ENCODE measurements at regions not wholly inside any gene's neighbourhood (a gene's known extent, or its start where the extent isn't known, plus 50 kb on each side); places are given as distances from the start of the nearest gene placed in this dataset.

DNA sequence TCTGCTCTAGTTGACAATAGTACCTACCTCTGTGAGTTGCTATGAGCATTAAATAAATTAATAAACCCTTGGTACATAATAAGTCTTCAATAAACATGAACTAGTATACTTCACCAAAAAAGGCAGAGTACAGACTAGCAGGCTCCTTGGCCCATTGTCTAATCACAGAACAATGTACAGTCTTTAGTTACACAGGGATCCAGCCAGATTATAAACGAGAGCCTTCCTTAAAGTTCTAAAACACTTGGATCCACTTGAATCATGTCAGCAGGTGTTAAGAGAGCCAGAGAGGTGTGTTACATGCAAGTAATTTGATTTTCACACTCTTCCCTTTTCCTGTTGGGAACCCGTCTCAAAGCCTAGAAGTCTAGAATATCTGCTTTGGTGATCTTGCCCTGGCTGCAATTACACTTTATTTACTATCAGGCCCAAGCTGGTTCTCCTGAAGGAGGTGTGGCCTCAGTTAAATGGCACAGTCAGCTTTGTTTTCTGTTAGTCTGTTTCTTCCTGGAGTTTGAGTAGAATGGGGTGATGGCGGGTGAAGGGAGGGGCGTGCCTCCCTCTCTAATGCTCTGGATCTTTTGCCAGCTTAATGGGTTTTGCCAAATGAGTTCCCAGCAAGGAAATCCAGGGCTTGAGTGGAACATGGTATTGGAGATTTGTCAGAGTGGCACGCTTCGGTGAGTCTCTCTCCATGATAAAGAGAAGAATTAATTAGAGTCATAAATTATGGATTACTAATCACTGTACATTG is 570.9 kb upstream of the CAMK1G start:
- Histone ChIP-seq H3K9me2 (replicated peaks; ENCODE audit: insufficient read depth, low read length) (no peaks in the 10 kb centered on the region), H3F3A (ENCODE audit: insufficient read depth, low read length) (no peaks in the 10 kb centered on the region), H3K36me3 (replicated peaks; ENCODE audit: insufficient read depth, low read length) (no peaks in the 10 kb centered on the region), H3K4me3 (ENCODE audit: low read length) (no peak overlapping the region), H2AFZ (ENCODE audit: low read length) (no peak overlapping the region), H3K79me2 (ENCODE audit: low read length) (no peaks in the 10 kb centered on the region), H3K9me3 (replicated peaks; ENCODE audit: insufficient read depth, low read length) (no peaks in the 10 kb centered on the region), H3K27me3 (replicated peaks; ENCODE audit: insufficient read depth, low read length) (no peaks in the 10 kb centered on the region), H3K4me1 (ENCODE audit: low read length) (no peaks in the 10 kb centered on the region), H3K4me2 (ENCODE audit: low read depth, low read length) (no peak overlapping the region), H4K20me1 (ENCODE audit: insufficient read depth, low read length) (no peaks in the 10 kb centered on the region), H3K9ac (ENCODE audit: low read length) (no peak overlapping the region), H3K27ac (ENCODE audit: low read length) (no peak overlapping the region)
- TF ChIP-seq EZH2 (optimal IDR thresholded peaks at IDR 0.05; ENCODE audit: low read depth, low read length) (no peak), EZH2phosphoT487 (IDR thresholded peaks at IDR 0.05; ENCODE audit: low read length) (no peak)
- TF ChIP-seq, protein P1, sequence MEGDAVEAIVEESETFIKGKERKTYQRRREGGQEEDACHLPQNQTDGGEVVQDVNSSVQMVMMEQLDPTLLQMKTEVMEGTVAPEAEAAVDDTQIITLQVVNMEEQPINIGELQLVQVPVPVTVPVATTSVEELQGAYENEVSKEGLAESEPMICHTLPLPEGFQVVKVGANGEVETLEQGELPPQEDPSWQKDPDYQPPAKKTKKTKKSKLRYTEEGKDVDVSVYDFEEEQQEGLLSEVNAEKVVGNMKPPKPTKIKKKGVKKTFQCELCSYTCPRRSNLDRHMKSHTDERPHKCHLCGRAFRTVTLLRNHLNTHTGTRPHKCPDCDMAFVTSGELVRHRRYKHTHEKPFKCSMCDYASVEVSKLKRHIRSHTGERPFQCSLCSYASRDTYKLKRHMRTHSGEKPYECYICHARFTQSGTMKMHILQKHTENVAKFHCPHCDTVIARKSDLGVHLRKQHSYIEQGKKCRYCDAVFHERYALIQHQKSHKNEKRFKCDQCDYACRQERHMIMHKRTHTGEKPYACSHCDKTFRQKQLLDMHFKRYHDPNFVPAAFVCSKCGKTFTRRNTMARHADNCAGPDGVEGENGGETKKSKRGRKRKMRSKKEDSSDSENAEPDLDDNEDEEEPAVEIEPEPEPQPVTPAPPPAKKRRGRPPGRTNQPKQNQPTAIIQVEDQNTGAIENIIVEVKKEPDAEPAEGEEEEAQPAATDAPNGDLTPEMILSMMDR (IDR thresholded peaks at IDR 0.05; ENCODE audit: low read length): no peak
- DNase-seq: no peak

DNA sequence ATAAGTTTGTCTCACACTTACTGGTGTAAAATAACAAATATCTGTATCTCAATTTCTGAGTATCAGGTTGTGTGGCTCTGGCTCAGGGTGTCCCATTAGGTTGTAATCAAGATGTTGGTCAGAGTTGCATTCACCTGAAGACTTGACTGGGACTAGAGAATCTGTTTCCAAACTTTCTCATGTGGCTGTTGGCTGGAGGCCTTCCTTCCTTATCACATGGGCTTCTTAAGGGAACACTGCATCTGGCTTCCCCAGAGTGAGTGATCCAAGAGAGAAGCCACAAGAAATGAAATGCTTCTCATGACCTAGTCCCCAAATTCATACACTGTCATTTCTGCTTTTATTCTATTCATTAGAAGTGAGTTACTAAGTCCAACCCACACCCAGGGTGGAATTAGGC is 568.4 kb upstream of the CAMK1G start:
- no peak overlapping the region for H3K4me2 ChIP-seq (ENCODE audit: low read depth, low read length)
- no peak for TF ChIP-seq EZH2phosphoT487 (IDR thresholded peaks at IDR 0.05; ENCODE audit: low read length)
- TF ChIP-seq EZH2 (optimal IDR thresholded peaks at IDR 0.05; ENCODE audit: low read depth, low read length): no peak
- TF ChIP-seq, protein P1 (IDR thresholded peaks at IDR 0.05; ENCODE audit: low read length): no peak
- H3F3A ChIP-seq (ENCODE audit: insufficient read depth, low read length): no peaks in the 10 kb centered on the region
- H3K79me2 ChIP-seq (ENCODE audit: low read length): no peaks in the 10 kb centered on the region
- no peaks in the 10 kb centered on the region for H3K27me3 ChIP-seq (replicated peaks; ENCODE audit: insufficient read depth, low read length)
- no peaks in the 10 kb centered on the region for H3K36me3 ChIP-seq (replicated peaks; ENCODE audit: insufficient read depth, low read length)
- no peak overlapping the region for H3K27ac ChIP-seq (ENCODE audit: low read length)
- H3K9ac ChIP-seq (ENCODE audit: low read length): no peak overlapping the region
- no peaks in the 10 kb centered on the region for H4K20me1 ChIP-seq (ENCODE audit: insufficient read depth, low read length)
- no peak for DNase-seq
- no peak overlapping the region for H2AFZ ChIP-seq (ENCODE audit: low read length)
- H3K9me3 ChIP-seq (replicated peaks; ENCODE audit: insufficient read depth, low read length): no peaks in the 10 kb centered on the region
- H3K9me2 ChIP-seq (replicated peaks; ENCODE audit: insufficient read depth, low read length): no peaks in the 10 kb centered on the region
- H3K4me1 ChIP-seq (ENCODE audit: low read length): no peaks in the 10 kb centered on the region
- H3K4me3 ChIP-seq (ENCODE audit: low read length): no peak overlapping the region

DNA sequence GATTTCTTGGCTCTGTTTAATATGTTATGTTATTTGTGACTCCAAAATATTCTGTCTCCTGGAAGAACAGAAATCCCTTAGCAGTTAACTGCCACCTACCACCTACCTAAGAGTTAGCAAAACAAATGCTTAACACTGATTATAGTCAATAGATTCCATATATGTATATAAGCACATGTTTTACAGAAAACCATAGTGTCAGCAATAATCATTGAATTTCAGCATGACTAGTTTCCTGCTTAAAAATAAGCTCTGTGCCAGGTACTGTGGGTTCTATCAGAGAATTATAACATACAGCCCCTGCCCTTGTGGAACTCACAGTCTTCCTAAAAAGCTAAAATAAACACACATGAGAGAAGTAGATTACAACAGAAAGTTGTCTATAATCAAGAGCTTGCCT is 561.9 kb upstream of the CAMK1G start:
- H3K27ac ChIP-seq (ENCODE audit: low read length): no peak overlapping the region
- H3K79me2 ChIP-seq (ENCODE audit: low read length): no peaks in the 10 kb centered on the region
- no peak overlapping the region for H2AFZ ChIP-seq (ENCODE audit: low read length)
- H3K9me3 ChIP-seq (replicated peaks; ENCODE audit: insufficient read depth, low read length): no peaks in the 10 kb centered on the region
- H3K4me2 ChIP-seq (ENCODE audit: low read depth, low read length): no peak overlapping the region
- TF ChIP-seq, protein P1 (IDR thresholded peaks at IDR 0.05; ENCODE audit: low read length): no peak
- TF ChIP-seq EZH2phosphoT487 (IDR thresholded peaks at IDR 0.05; ENCODE audit: low read length): no peak
- no peak for TF ChIP-seq EZH2 (optimal IDR thresholded peaks at IDR 0.05; ENCODE audit: low read depth, low read length)
- H3K9ac ChIP-seq (ENCODE audit: low read length): no peak overlapping the region
- no peak overlapping the region for H3K4me3 ChIP-seq (ENCODE audit: low read length)
- H3K27me3 ChIP-seq (replicated peaks; ENCODE audit: insufficient read depth, low read length): no peaks in the 10 kb centered on the region
- H4K20me1 ChIP-seq (ENCODE audit: insufficient read depth, low read length): no peaks in the 10 kb centered on the region
- H3K4me1 ChIP-seq (ENCODE audit: low read length): no peaks in the 10 kb centered on the region
- H3K9me2 ChIP-seq (replicated peaks; ENCODE audit: insufficient read depth, low read length): no peaks in the 10 kb centered on the region
- H3F3A ChIP-seq (ENCODE audit: insufficient read depth, low read length): no peaks in the 10 kb centered on the region
- no peak for DNase-seq
- no peaks in the 10 kb centered on the region for H3K36me3 ChIP-seq (replicated peaks; ENCODE audit: insufficient read depth, low read length)

All from MM.1S (cell line).